ENCODE measurements at regions not wholly inside any gene's neighbourhood (a gene's known extent, or its start where the extent isn't known, plus 50 kb on each side); places are given as distances from the start of the nearest gene placed in this dataset.

- no peak for TF ChIP-seq CTCF (IDR thresholded peaks at IDR 0.05)
- TF ChIP-seq POLR2A (IDR thresholded peaks at IDR 0.05): no peak
Observed at GRCh38 chr1:94731891-94732290, 88.3 kb upstream of the SLC44A3 start.

Data from thyroid gland (tissue), 4 donors.